ENCODE measurements at regions not wholly inside any gene's neighbourhood (a gene's known extent, or its start where the extent isn't known, plus 50 kb on each side); places are given as distances from the start of the nearest gene placed in this dataset.

GRCh38 chrX:111041018-111041462, 55.0 kb upstream of the PAK3 start:
- intact Hi-C loops (cut with DNase I) = no loop called here
- peaks cover 0 to 89% (median 0%) of the 10 kb centered on the region in 7 donors for H3K27me3 ChIP-seq
- DNase-seq = no peak
- no peak overlapping the region for H3K27ac ChIP-seq
- H3K4me1 ChIP-seq = peaks cover 0 to 4% (median 0%) of the 10 kb centered on the region in 9 donors
- H3K4me3 ChIP-seq = no peak overlapping the region
- H3K9me3 ChIP-seq = no peaks in the 10 kb centered on the region
- ATAC-seq = no peak
- no peaks in the 10 kb centered on the region for H3K36me3 ChIP-seq
- 51 to 58% methylated on average over 4 of the region's 4 CpGs for WGBS, 2 donors
- no peak for TF ChIP-seq CTCF (IDR thresholded peaks at IDR 0.05)

- Histone ChIP-seq H3K4me1 (peaks cover 0 to 4% (median 0%) of the 10 kb centered on the region in 9 donors), H3K4me3 (no peak overlapping the region), H3K27me3 (peaks cover 0 to 88% (median 0%) of the 10 kb centered on the region in 7 donors), H3K9me3 (no peaks in the 10 kb centered on the region), H3K36me3 (no peaks in the 10 kb centered on the region), H3K27ac (no peak overlapping the region)
- DNase-seq (no peak), ATAC-seq (no peak)
- TF ChIP-seq CTCF (IDR thresholded peaks at IDR 0.05) = no peak
- intact Hi-C loops (cut with DNase I) = no loop called here
- 63 to 68% methylated on average over 3 of the region's 3 CpGs for WGBS, 2 donors
Measured at GRCh38 chrX:111040377-111041017, 55.5 kb upstream of the PAK3 start.

- intact Hi-C loops (cut with DNase I) = no loop called here
- ATAC-seq (no peak), DNase-seq (no peak)
- peaks cover 0 to 4% (median 0%) of the 10 kb centered on the region in 9 donors for H3K4me1 ChIP-seq
- no peak overlapping the region for H3K4me3 ChIP-seq
- H3K27ac ChIP-seq = no peak overlapping the region
- H3K27me3 ChIP-seq = peaks cover 0 to 88% (median 0%) of the 10 kb centered on the region in 7 donors
- no peak for TF ChIP-seq CTCF (IDR thresholded peaks at IDR 0.05)
- WGBS, 2 donors = 43% methylated on average over 2 of the region's 2 CpGs
- H3K9me3 ChIP-seq = no peaks in the 10 kb centered on the region
- H3K36me3 ChIP-seq = no peaks in the 10 kb centered on the region
Measured at GRCh38 chrX:111039606-111040005, 56.4 kb upstream of the PAK3 start.

GRCh38 chrX:111035991-111036390, 60.0 kb upstream of the PAK3 start:
- H3K36me3 ChIP-seq = no peaks in the 10 kb centered on the region
- no peak overlapping the region for H3K4me3 ChIP-seq
- peaks cover 0 to 80% (median 0%) of the 10 kb centered on the region in 7 donors for H3K27me3 ChIP-seq
- intact Hi-C loops (cut with DNase I) = no loop called here
- no peak overlapping the region for H3K27ac ChIP-seq
- ATAC-seq (no peak), DNase-seq (no peak)
- 68 to 69% methylated on average over 2 of the region's 2 CpGs for WGBS, 2 donors
- H3K4me1 ChIP-seq = peaks cover 0 to 4% (median 0%) of the 10 kb centered on the region in 9 donors
- no peak for TF ChIP-seq CTCF (IDR thresholded peaks at IDR 0.05)
- no peaks in the 10 kb centered on the region for H3K9me3 ChIP-seq
